Natural killer cell (primary cell): ENCODE measurements at regions not wholly inside any gene's neighbourhood (a gene's known extent, or its start where the extent isn't known, plus 50 kb on each side); places are given as distances from the start of the nearest gene placed in this dataset.

Source experiments
- ATAC-seq, 3 donors: fragments of 150-1000 bp in 2 of 3; fragments of 200-7000 bp in 1 of 3; cut with Tn5 transposase; 1 replicate in 1 of 3; 2 replicates in 2 of 3; pipeline ENCODE4 v1.10.0; 2021; ENCODE audit warnings: mild to moderate bottlenecking in 2 of 3, moderate library complexity in 2 of 3
- DNase-seq, 2 donors: peaks; one replicate each; pipeline versions ENCODE4 v3.0.0 to v3.0.0-alpha.2; 2013 to 2021; ENCODE audit warnings: mixed read lengths in 1 of 2
- H3K27ac ChIP-seq: one replicate; pipeline ENCODE4 v1.5.1; 2013; ENCODE audit warnings: mild to moderate bottlenecking, low read length
- H3K27me3 ChIP-seq: one replicate; pipeline ENCODE4 v1.6.1; 2013; ENCODE audit warnings: low read length; ENCODE audit not compliant: control insufficient read depth, insufficient read depth
- H3K36me3 ChIP-seq: one replicate; pipeline ENCODE4 v1.6.1; 2013; ENCODE audit warnings: low read length; ENCODE audit not compliant: control insufficient read depth, insufficient read depth
- H3K4me1 ChIP-seq: one replicate; pipeline ENCODE4 v1.6.1; 2013; ENCODE audit warnings: low read length; ENCODE audit not compliant: control insufficient read depth, insufficient read depth
- H3K4me3 ChIP-seq: one replicate; pipeline ENCODE4 v1.5.1; 2013; ENCODE audit warnings: low read length
- H3K9me3 ChIP-seq: one replicate; pipeline ENCODE4 v1.6.1; 2013; ENCODE audit warnings: low read length; ENCODE audit not compliant: control insufficient read depth, insufficient read depth
- H3K27ac Mint-ChIP-seq, 2 donors: one replicate each; pipeline ENCODE4 v1.8.0; 2022; ENCODE audit warnings: mild to moderate bottlenecking in 2 of 2, mixed read lengths in 2 of 2, moderate library complexity in 1 of 2
- H3K27me3 Mint-ChIP-seq, 2 donors: one replicate each; pipeline ENCODE4 v1.8.0; 2022; ENCODE audit warnings: low read depth in 2 of 2, mixed read lengths in 2 of 2
- H3K36me3 Mint-ChIP-seq: one replicate; pipeline ENCODE4 v1.8.0; 2022; ENCODE audit warnings: mixed read lengths
- H3K4me1 Mint-ChIP-seq, 2 donors: one replicate each; pipeline ENCODE4 v1.8.0; 2022; ENCODE audit warnings: mixed read lengths in 2 of 2
- H3K4me3 Mint-ChIP-seq: one replicate; pipeline ENCODE4 v1.8.0; 2022; ENCODE audit warnings: mild to moderate bottlenecking, moderate library complexity, mixed read lengths
- H3K9me3 Mint-ChIP-seq, 2 donors: one replicate each; pipeline ENCODE4 v1.8.0; 2022; ENCODE audit warnings: mixed read lengths in 2 of 2
- WGBS: methylation state at CpG from one replicate; pipeline ENCODE4 v1.1.7; 2013; ENCODE audit warnings: missing lambda C conversion rate; ENCODE audit not compliant: insufficient coverage; 5-methylcytosine and 5-hydroxymethylcytosine counted together
- intact Hi-C: fragments of 100-400 bp; cut with micrococcal nuclease; formaldehyde crosslinking; loops from one replicate; pipeline ENCODE4 v1.14.2; 2022
- TF ChIP-seq, protein P1 (sequence below): fragments of 200-600 bp; IDR thresholded peaks from one replicate; pipeline ENCODE4 v1.8.0; 2022; ENCODE audit warnings: antibody characterized with exemption

DNA sequence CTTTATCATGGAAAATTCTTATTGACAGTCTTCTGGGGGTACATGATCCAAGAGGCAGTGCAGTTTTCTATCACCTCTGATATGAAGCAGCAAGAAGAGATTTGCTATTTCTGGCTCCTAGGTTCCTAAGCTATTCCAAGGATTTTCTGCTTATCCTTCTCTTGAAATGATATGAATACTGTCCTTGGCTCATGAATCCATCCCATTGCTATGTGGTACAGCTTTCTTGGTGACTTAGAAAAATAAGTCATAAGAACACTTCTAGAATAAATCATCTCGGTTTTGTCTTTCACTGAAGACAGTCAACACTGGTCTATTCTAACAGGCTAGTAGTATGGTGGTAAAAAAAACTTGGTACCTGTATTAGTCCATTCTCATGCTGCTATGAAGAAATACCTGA, 333.6 kb upstream of the RASGRP1 start:
- Mint-ChIP-seq H3K4me1 (no peaks in the 10 kb centered on the region), H3K27me3 (peaks cover 5 to 17% of the 10 kb centered on the region in 2 donors), H3K4me3 (no peak overlapping the region), H3K9me3 (no peaks in the 10 kb centered on the region), H3K27ac (no peak overlapping the region), H3K36me3 (no peaks in the 10 kb centered on the region)
- Histone ChIP-seq H3K4me1 (no peaks in the 10 kb centered on the region), H3K9me3 (no peaks in the 10 kb centered on the region), H3K27me3 (no peaks in the 10 kb centered on the region), H3K27ac (no peak overlapping the region), H3K36me3 (no peaks in the 10 kb centered on the region), H3K4me3 (no peak overlapping the region)
- DNase-seq: no peak
- intact Hi-C loops: no loop called here
- TF ChIP-seq, protein P1, sequence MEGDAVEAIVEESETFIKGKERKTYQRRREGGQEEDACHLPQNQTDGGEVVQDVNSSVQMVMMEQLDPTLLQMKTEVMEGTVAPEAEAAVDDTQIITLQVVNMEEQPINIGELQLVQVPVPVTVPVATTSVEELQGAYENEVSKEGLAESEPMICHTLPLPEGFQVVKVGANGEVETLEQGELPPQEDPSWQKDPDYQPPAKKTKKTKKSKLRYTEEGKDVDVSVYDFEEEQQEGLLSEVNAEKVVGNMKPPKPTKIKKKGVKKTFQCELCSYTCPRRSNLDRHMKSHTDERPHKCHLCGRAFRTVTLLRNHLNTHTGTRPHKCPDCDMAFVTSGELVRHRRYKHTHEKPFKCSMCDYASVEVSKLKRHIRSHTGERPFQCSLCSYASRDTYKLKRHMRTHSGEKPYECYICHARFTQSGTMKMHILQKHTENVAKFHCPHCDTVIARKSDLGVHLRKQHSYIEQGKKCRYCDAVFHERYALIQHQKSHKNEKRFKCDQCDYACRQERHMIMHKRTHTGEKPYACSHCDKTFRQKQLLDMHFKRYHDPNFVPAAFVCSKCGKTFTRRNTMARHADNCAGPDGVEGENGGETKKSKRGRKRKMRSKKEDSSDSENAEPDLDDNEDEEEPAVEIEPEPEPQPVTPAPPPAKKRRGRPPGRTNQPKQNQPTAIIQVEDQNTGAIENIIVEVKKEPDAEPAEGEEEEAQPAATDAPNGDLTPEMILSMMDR: no peak
- ATAC-seq: no peak
- no CpG with 5 or more reads among the region's 1 CpG for WGBS

DNA sequence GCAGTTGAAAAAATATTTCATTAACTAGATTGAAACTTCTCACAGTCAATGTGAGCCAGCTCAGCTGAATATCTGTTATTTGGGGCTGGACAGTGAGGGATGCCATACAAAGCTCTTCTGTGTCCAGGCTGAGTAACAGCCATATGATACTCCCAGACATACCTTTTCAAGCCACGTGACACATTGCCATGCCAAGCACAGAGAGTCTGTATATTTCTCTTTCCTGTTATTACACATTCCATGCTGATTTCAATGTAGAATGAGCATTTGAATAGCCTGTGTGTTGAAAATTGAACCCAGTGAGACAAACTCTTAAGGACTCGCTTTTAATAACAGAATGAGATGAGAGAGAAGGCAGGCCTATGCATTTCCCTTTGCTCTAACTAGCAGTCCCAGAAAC, 334.7 kb upstream of the RASGRP1 start:
- H3K4me3 ChIP-seq: no peak overlapping the region
- TF ChIP-seq, protein P1: no peak
- no peaks in the 10 kb centered on the region for H3K36me3 Mint-ChIP-seq
- H3K9me3 Mint-ChIP-seq: no peaks in the 10 kb centered on the region
- no peaks in the 10 kb centered on the region for H3K27me3 ChIP-seq
- H3K27me3 Mint-ChIP-seq: peaks cover 6 to 21% of the 10 kb centered on the region in 2 donors
- H3K27ac ChIP-seq: no peak overlapping the region
- H3K36me3 ChIP-seq: no peaks in the 10 kb centered on the region
- no peaks in the 10 kb centered on the region for H3K9me3 ChIP-seq
- H3K4me1 Mint-ChIP-seq: no peaks in the 10 kb centered on the region
- ATAC-seq (no peak), DNase-seq (no peak)
- WGBS: 64% methylated on average over 2 of the region's 2 CpGs
- H3K4me3 Mint-ChIP-seq: no peak overlapping the region
- intact Hi-C loops: no loop called here
- no peak overlapping the region for H3K27ac Mint-ChIP-seq
- no peaks in the 10 kb centered on the region for H3K4me1 ChIP-seq

DNA sequence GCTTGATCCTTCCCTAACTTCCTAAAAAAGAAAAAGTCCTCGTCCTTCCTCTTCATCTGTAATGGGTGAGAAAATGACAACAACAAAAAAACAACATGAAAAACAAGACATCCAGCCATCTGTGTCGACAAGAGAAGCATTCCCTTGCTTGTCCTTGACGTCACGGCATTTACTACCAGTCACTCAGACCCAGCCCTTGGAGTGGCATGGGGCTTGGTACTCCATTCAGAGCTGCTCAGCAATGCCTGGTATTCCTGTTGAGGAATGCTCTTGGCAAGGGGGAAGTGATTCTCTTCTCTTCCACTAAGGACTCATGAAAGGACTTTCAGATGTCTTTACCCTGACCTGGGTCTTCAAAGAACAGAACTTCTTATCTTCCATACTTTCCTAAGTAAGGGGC, 339.7 kb upstream of the RASGRP1 start:
- Histone ChIP-seq H3K36me3 (no peaks in the 10 kb centered on the region), H3K4me1 (no peaks in the 10 kb centered on the region), H3K4me3 (no peak overlapping the region), H3K9me3 (no peaks in the 10 kb centered on the region), H3K27ac (no peak overlapping the region), H3K27me3 (no peaks in the 10 kb centered on the region)
- Mint-ChIP-seq H3K27ac (no peak overlapping the region), H3K4me3 (no peak overlapping the region), H3K9me3 (peaks cover 0 to 4% of the 10 kb centered on the region in 2 donors), H3K27me3 (peaks cover 17 to 55% of the 10 kb centered on the region in 2 donors), H3K4me1 (no peaks in the 10 kb centered on the region), H3K36me3 (no peaks in the 10 kb centered on the region)
- DNase-seq (no peak), ATAC-seq (no peak)
- 98% methylated on average over 3 of the region's 4 CpGs for WGBS
- intact Hi-C loops: no loop called here
- TF ChIP-seq, protein P1: no peak

DNA sequence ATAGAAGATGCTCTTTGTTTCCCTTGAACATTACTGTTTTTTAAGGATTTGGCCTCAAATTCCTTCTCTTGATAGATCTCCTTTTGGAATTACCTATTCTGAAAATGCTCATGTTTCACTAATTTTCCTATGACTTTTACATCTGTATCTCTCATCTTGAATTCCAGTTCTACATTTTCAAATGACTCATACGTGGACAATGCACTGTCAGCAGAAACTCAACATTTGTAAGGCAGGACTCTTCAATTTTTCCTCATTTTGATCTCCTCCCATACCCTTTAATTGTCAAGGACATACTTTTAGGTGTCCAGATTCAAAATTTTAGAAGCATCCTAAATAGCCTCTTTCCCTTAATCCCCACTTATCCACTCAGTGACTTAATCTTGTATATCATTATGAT, 341.0 kb upstream of the RASGRP1 start:
- Mint-ChIP-seq H3K36me3 (no peaks in the 10 kb centered on the region), H3K4me3 (no peak overlapping the region), H3K9me3 (peaks cover 1 to 4% of the 10 kb centered on the region in 2 donors), H3K27ac (no peak overlapping the region), H3K27me3 (peaks cover 15 to 65% of the 10 kb centered on the region in 2 donors), H3K4me1 (no peaks in the 10 kb centered on the region)
- no peaks in the 10 kb centered on the region for H3K9me3 ChIP-seq
- intact Hi-C loops: no loop called here
- DNase-seq: no peak
- WGBS: 67% methylated on average over 1 of the region's 1 CpG
- H3K4me3 ChIP-seq: no peak overlapping the region
- H3K27ac ChIP-seq: no peak overlapping the region
- no peak for ATAC-seq
- no peaks in the 10 kb centered on the region for H3K4me1 ChIP-seq
- H3K27me3 ChIP-seq: no peaks in the 10 kb centered on the region
- no peaks in the 10 kb centered on the region for H3K36me3 ChIP-seq
- TF ChIP-seq, protein P1: no peak
